ENCODE measurements at regions not wholly inside any gene's neighbourhood (a gene's known extent, or its start where the extent isn't known, plus 50 kb on each side); places are given as distances from the start of the nearest gene placed in this dataset.

DNA sequence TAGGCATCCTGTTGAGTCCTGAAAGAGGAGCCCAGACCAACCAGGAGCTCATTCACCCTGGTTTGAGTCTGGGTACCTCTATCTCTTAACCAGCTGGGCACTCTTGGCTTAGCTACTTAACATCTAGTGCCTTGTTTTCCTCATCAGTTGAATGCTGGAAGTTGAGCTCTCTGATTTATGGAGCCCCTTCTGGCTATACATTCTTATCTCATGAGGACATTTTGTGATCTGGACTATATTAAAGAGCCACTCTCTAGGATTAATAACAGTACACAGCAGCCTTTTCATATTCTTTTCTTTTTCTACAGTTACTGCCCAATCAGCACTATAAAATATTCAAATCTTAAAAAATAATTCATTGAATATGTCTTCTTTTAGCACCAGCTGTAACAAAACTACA lies 296.9 kb upstream of the RUNX1 start:
- TF ChIP-seq, protein P1, sequence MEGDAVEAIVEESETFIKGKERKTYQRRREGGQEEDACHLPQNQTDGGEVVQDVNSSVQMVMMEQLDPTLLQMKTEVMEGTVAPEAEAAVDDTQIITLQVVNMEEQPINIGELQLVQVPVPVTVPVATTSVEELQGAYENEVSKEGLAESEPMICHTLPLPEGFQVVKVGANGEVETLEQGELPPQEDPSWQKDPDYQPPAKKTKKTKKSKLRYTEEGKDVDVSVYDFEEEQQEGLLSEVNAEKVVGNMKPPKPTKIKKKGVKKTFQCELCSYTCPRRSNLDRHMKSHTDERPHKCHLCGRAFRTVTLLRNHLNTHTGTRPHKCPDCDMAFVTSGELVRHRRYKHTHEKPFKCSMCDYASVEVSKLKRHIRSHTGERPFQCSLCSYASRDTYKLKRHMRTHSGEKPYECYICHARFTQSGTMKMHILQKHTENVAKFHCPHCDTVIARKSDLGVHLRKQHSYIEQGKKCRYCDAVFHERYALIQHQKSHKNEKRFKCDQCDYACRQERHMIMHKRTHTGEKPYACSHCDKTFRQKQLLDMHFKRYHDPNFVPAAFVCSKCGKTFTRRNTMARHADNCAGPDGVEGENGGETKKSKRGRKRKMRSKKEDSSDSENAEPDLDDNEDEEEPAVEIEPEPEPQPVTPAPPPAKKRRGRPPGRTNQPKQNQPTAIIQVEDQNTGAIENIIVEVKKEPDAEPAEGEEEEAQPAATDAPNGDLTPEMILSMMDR (IDR thresholded peaks at IDR 0.05): no peak

DNA sequence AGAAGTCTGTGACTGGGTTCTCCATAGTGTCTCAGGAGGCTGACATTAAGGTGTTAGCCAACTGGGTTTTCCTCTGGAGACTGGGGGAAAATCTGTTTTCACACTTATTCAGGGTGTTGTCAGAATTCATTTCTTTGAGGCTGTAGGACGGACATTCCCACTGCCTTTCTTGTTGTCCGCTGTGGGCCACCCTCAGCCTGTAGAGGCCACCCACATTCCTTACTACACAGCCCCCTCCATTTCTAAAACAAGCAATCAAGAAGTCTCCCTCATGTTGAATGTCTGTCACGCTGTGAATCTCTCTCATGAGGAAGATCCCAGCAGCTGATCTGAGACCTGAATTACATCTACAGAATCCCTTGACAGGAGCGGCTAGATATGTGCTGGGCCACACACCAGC lies 295.5 kb upstream of the RUNX1 start:
- TF ChIP-seq, protein P1 (IDR thresholded peaks at IDR 0.05): no peak

DNA sequence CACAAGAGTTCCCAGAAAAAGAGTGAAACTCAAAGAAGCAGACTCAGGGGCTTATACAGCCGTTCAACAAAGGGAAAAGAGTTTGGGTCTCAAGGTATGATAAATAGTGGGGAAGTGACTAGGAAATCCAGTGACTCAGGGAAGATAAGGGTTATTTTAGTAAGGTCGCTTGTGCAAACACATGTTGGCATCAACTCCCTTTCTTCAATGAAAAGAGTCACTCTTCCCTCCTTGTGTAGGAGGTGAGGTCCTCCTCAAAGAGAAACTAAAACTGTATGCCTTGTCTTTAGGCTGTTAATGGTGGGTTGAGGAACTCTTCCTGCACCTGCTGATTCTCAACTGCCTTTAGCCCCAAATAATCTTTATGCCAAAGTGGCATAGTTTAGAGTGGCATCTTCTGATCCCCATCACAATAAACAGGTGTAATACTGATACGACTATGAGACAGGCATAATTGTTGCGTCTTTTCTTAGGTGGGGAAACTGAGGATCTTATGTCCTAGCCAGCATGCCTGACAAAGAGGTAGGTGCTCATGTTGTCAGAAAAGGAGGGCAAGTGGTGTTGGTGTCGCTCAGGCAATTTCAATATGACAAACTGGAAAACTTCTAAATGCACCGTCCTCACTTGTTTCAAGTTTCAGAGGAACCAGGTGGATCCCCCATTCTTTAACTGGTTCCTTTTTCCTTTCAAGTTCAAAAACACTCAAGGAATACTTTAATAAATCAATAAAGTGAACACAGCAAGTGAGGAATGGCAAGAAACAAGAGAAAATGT lies 294.1 kb upstream of the RUNX1 start:
- TF ChIP-seq, protein P1 (IDR thresholded peaks at IDR 0.05): no peak

DNA sequence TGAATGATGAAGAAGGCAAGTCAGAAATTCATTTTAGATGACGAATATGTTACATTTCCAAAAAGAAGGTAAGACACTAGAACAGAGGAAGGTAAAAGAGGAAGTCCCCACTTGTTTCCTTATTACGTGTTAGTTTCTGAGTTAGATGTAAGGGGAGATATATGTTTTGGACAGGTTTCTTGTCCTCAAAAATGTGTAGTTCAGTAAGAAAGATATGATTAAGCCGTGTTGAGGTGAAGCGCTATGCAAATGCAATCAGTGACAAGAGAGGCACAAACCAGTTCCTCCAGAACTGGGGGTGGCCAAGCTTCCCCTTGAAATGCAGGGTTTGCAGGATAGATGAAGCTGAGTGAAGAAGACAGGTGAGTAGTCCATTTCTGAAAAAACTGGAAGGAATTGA lies 293.3 kb upstream of the RUNX1 start:
- TF ChIP-seq, protein P1 (IDR thresholded peaks at IDR 0.05): no peak

DNA sequence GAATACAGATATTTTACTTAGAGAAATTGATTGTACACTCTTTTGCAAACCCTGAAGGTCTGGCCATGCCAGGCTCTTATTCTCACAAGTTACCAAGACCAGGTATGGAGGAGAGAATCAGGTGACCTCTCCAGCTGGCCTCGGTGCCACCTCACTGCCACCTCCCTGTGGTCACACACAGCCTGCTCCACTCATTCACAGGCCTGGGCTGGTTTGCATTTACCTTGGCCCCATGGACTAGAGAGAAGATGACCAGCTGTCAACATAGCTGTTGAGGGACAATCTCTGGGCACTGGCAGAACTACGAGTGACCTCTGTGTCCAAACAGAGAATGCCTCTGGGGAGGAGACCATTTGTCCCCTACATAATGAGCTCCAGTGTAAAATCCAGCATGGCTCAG lies 291.2 kb upstream of the RUNX1 start:
- TF ChIP-seq, protein P1 (IDR thresholded peaks at IDR 0.05): no peak

DNA sequence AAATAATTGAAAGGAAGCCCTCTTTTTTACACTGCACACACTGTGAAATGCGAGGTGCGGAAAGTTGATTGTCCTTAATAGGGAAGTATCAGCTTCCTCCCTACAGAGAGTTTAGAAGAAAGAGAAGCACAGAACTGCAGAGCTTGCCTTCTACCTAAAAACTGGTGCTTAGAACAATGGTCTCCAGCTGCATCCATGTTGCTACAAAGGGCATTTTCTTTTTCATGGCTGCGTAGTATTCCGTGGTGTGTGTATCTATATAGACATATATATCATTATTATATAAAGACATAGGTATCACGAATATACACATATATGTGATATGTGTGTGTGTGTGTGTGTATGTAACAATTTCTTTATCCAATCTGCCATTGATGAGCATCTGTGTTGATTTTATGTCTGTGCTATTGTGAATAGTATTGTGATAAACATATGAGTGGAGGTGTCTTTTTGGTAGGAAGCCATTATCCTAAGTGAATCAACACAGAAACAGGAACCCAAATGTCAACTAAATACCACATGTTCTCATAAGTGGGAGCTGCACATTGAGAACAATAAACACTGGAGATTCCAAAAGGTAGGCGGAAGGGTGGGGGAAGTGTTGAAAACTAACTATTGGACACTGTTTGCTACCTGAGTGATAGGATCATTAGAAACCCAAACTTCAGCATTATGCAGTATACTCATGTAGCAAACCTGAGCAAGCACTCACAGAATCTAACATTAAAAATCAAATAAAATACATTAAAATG lies 290.0 kb upstream of the RUNX1 start:
- TF ChIP-seq, protein P1 (IDR thresholded peaks at IDR 0.05): no peak

DNA sequence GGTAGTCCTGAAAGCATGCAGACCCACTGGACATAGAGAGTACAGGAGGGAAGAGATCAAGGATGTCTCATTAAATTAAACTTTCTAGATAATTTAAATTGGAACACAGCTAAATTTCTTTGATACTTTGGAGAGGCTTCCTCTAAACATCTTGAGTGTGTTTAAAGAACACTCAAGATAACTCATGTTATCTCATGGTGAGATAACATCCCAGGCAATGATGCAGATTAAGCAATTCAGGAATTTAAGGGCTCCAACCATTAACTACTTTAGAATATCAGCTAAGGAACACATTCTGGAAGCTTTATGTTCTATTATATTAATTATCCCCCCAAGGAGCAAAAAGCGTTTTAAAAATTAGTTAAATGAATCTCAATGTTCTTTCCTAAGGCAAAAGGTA lies 289.2 kb upstream of the RUNX1 start:
- TF ChIP-seq, protein P1 (IDR thresholded peaks at IDR 0.05): no peak
